RCC 7860 (cell line): ENCODE measurements at regions not wholly inside any gene's neighbourhood (a gene's known extent, or its start where the extent isn't known, plus 50 kb on each side); places are given as distances from the start of the nearest gene placed in this dataset.

Experiments used
- DNase-seq: peaks from one replicate; pipeline ENCODE4 v3.0.0-alpha.2; 2015; ENCODE audit warnings: low spot score
- FAIRE-seq: peaks from 2 replicates; lab custom pipeline; 2012; peaks lifted over from hg19 to GRCh38; lab: Jason Lieb, UNC

DNA sequence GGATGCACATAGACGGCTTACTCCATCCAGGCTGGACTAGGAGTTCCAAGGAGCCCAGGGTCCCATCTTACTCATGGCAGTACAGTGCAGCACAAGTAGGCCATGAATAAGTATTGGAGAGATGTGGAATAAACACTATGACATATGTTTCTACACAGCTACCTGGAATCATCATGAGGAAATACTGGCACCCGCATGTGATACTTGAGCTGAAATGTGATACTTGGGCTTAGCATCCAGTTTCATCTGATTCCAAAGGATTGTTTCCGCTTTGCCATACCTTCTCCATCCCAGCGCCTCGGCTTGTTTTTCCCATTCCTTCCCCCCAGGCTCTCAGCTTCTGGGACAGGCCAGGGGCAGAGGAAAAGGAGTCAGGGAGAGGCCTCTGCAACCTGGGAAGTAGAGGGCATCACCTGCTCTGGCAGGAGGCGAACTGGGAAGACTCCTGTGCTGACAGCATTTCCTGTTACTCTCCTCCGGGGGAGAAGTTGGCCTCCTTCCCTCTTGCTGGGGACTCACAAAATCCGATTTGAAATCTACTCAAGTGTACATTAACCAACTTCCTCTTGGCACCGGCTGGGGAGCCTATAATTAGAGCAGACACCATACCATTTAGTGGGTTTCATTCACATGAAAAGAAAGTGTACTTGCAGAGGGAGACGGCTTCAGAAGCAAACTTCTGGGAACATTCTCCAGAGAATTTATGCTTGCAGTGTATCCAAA is 187.8 kb downstream of the MIAT start:
- FAIRE-seq: peak; percentile 72
- peak; percentile 43 for DNase-seq

DNA sequence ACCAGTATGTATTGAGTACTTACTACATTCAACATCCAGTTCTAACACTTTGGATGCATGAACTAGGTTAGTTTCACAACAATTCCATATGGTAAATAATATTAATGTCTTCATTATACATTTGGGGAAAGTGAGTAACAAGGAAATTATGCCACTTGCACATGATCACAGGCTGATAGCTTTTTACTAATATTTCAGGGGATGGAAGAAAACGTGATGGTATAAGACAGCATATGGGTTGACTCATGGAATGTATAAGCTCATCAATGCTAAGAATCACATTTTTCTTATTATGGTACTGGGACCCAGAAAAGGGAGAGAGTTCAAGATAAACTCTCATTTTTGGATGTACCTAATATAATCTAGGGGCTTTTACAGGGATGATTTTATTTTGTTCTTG is 188.7 kb downstream of the MIAT start:
- FAIRE-seq (no peak), DNase-seq (no peak)

DNA sequence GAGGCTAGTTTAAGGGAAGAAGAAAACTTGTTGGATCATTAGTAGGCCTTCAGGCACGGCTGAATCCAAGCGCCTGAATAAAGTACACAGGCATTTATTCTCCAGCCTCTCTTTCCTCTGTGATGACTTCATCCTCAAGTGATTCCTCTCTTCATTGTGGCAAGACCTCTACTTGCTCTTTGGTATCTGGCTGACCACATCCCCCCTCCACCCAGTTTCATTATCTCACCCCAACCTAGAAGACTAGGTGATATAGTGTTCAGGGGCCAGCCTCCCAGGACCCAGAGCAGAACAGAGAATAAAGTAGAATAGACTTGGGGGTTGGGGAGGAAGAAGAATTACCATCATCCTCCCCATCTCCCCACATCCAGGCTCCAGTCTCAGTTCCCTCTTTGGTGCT is 189.3 kb downstream of the MIAT start:
- peak; percentile 88 for FAIRE-seq

DNA sequence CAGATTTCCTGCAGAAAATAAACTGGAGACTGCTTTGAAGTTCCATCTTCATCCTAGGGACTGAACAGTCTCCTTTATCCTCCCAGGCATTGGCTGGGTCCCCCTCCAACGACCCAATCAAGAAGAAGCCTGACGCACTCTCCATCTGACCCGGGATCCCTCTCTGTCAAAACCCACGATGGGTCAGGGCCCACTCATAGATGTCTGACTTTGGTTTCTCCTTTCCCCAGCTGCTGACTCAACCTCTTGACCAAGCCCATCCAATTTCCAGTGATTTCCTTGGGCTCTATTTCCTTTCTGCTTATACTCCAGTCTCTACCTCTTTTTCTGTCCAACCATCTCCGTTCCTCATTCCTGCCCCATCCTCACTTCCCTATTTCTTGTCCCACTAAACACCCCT is 189.7 kb downstream of the MIAT start:
- FAIRE-seq: no peak
- peak; percentile 36 for DNase-seq

More for the DNA sequence above, 189.3 kb downstream of the MIAT start:
- DNase-seq: peak; percentile 84

DNA sequence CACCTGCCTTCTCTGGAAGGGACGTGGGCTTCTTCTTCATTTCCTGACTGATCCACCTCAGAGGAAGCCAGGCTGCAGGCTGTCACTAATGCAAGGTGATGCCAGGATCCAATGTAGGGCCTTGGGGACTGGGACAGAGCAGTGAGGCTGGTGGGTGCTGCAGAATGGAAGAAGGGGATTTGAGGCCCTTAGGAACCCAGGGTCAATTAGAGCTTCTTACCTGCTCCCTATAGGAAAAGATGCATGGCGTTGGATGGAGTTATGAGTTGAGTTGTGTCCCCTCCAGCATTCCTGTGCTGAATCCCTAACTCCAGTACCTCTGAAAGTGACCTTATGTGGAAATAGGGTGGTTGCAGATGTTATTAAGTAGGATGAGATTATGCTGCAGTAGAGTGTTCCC is 190.4 kb downstream of the MIAT start:
- no peak for FAIRE-seq
- DNase-seq: no peak

DNA sequence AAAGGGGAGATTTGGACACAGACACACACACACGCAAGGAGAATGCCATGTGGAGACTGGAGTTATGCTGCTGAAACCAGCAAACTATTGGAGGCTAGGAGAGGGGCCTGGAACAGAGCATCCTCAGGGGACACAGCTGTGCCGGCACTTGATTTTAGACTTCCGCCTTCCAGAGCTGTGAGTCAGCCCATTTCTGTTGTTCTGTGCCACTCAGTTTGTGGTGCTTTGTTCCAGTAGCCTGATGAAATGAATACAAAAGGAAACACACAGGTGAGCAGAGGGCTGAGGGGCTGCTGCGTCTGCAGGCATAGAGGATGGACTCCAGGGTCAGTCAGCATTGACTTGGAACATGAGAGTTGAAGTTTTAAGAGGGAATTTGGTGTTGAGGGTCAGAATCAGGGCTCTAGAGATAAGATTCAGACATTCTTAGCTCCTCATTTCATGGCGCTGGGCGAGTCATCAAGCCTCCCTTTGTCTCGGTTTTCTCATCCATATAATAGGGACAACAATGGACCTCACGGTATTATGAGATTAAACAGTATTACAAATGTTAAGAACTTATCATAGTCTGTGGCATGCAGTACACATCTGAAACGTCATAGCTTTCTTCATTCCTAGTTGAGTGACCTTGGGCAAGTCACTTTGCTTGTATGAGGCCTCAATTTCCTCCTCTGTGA is 191.0 kb downstream of the MIAT start:
- FAIRE-seq (no peak), DNase-seq (peak; percentile 57)

DNA sequence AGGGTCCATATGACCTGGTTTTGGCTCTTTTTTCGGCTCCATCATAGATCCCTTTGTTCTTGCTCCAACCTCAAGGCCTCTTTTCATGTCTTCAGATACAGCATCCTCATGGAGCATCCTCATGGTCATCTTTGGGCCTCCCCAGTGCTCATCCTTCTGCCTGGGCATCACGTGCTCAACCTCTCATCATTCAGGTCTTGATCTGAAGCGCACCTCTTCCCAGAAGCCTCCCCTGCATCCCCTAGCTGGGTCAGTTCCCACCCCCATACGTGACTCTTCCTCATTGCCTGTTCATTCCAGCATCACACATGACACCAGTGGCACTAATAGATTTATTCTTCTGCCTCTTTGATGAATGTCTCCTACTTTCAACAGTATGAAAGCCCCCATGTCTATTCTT is 192.2 kb downstream of the MIAT start:
- FAIRE-seq (no peak), DNase-seq (no peak)

DNA sequence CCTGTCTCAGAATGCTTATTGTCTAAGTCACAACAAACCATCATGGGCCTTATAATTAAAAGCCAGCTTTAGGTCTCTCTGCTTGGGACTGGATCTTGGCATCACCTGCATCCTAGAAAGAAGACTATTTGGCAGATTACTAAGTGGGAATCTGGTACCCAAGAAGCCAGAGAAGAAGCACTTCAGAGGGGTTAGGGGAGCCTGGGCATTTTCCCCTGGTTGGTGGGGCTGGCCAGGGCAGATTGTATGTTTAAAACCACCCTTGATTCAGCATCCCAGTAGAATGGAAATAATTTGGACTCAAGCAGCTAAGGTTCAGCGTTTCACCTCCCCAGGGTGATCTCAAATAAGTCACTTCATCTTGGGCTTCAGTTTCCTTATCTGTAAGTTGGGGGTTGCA is 193.7 kb downstream of the MIAT start:
- no peak for FAIRE-seq
- DNase-seq: no peak

DNA sequence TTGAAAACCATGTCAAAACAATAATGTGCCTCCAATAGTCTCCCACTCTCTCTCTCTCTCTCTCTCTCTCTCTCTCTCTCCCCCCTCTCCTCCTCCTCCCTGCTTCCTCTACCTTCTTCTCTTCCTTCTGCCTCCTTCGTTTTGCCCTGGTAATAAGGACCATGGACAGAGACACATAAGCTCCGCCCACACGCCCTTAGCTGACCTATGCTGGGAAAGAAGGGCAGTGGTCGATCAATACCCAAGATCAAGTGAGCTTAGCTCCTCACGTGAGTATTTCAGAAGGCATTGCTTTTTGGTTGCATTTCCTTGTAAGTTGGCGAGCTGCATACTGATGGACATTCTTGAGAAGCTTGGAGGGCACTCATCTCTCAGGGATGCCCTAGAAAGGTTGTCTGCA is 194.8 kb downstream of the MIAT start:
- DNase-seq (no peak), FAIRE-seq (no peak)

DNA sequence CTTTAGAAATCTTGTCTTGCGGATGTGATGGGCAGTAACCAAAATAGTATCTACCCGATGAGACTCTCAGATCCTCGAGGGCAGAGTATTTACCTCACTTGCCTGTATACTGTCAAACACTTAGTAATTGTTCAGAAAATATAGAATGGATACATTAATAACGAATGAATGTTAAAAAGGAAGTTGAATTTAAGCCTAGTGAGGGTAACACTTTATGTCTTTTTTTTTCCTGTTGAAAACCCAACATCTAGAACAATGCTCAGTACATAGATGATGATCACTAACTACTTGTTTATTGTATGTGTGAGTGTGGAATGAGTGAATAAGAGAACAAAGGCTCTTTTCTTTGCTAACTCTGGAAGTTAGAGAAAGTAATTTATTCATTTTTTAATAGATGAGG is 195.7 kb downstream of the MIAT start:
- DNase-seq: no peak
- FAIRE-seq: no peak

DNA sequence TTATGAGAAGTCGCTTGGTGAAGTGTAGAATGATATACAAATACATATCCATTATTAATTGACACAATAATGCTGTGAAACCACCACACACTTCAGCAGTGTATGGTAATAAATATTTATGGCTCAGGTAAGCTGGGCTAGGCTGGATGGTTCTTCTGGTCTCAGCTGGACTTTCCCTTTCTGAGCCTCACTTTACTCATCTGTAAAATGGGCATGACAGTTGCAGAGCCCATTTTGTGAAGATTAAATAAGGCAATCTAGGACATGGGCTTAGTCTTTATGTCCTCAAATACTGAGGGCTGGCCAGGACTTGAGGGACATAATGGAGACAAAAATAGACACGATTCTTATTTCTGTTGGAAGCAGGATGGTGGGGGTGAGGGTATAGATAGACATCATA is 196.1 kb downstream of the MIAT start:
- FAIRE-seq (no peak), DNase-seq (no peak)

DNA sequence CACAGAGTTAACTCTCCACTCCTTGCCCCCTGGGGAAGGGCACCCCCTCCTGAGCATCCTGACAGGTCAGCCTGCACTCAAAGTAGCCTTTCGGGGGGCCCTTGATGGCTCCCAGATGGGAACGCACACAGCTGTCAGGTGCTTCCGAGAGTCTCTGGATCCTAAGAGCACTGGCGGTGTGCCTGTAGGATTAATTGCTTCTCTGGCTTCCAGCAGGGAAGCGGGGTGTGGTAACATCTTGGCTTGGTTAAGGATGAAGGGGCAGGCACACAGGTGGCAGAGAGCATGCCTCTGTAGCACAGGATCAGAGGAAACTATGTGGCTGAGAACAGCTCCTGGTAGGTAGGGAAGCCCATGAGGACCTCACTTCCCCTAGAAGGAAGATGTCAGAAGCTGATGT is 199.8 kb downstream of the MIAT start:
- FAIRE-seq: no peak
- no peak for DNase-seq

DNA sequence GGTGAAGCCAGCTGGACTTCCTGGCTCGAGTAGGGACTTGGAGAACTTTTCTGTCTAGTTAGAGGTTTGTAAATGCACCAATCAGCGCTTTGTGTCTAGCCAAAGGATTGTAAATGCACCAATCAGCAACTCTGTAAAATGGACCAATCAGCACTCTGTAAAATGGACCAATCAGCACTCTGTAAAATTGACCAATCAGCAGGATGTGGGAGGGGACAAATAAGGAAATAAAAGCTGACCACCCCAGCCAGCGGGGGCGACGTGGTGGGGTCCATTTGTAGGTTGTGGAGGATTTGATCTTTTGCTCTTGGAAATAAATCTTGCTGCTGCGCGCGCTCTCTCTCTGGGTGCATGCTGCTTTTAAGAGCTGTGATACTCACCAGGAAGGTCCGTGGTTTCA is 202.9 kb downstream of the MIAT start:
- no peak for DNase-seq
- FAIRE-seq: no peak

DNA sequence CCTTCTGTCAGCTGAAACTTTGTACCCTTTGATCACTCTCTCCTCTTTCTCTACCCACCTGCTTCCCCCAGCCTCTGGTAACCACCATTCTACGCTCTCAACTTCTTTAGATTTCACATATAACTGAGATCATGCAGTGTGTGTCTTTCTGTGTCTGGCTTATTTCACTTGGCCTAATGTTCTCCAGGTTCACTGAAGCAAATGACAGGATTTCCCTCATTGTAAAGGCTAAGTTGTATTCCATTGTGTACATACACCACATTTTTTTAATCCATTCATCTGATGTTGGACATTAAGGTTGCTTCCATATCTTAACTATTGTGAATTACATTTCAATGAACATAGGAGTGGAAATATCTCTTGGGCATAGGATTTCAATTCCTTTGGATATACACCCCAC is 207.6 kb downstream of the MIAT start:
- FAIRE-seq (no peak), DNase-seq (no peak)

DNA sequence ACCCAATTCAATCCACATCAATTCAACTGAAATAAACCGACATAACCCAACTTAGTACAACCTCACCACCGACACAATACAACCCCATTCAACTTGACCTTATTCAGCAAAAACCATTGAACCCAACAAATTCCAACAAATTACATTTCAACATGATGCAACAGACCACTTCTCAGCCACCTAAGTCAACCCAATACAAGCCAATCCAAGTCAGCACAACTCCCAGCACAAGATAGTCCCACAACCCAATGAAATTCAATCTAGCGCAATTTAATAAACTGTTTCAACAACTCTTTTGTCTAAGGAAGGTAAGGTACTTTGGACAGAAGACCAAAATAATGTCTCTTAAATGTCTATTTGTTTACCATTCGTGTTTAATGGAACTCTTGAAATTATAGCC is 226.0 kb downstream of the MIAT start:
- FAIRE-seq (no peak), DNase-seq (no peak)

DNA sequence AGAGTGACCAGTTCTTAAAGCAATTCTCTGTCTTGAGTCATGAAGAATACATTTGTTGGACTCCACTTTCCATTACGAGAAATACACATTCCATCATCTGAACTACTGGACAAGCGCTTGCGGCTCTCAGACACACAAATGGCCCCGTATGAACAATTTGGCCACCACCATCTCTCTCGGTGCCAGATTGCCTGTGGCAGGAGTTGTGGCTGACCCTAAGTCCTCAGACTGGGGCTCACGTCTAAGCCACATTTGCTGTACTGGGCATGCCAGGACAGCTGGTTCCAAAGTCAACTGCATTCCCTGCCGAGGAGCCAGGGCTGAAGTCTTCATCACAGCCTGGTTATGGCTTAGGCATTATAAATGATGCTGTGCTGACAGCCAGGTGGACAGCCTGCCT is 227.5 kb downstream of the MIAT start:
- FAIRE-seq (no peak), DNase-seq (no peak)

DNA sequence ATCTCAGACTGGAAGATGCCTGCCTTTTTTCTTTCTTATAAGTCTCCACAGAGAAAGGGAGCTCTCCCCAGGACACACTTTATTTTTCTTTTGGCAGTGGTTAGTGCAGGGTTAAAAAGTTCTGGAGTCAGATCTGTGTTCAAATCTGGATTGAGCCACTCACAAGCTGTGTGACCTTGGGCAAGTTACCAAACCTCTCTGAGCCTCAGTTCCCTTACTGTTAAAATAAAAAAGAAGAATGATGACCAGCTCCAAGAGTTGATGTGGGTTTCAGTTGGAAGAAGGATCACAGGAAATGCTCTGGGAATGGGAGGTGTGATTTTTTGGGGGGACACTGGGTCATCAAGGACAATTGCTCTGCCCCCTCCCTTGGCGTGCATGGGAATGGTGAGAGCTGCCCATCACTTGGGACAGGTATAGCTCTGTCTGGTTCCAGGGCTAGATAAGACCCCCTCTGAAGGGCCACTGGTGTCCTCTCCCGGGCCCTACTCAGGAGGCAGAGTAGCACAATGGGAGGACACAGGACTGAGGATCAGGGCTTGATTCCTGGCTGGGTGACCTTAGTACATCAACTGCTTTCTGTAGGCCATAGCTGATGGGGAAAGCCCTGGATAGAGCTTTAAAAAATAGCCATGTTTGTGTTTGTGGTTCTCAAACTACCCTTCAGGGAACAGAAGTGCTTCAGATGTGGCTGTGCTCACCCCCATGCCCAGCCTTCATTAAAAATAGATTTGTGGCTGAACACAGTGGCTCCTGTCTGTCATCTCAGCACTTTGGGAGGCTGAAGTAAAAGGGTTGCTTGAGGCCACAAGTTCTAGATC is 228.3 kb downstream of the MIAT start:
- DNase-seq: no peak
- no peak for FAIRE-seq

DNA sequence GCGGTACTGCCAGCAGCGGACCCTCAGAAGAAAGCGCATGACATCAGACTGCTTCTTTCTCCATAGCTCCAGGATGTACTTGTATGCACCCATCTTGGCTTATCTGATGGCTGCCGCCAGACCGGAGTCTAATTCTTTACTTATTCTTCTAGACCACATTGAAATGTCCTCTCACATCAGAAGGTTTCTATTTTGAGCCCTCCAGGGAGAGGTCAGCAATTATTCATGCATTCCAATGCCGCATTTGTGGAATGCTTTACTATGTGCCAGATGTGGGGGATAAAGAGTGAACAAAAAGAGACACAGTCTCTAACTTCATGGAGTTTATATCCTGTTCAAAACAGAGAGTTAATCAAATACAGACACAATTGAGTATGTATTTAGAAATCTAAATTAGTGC is 230.1 kb downstream of the MIAT start:
- peak; percentile 97 for FAIRE-seq

DNA sequence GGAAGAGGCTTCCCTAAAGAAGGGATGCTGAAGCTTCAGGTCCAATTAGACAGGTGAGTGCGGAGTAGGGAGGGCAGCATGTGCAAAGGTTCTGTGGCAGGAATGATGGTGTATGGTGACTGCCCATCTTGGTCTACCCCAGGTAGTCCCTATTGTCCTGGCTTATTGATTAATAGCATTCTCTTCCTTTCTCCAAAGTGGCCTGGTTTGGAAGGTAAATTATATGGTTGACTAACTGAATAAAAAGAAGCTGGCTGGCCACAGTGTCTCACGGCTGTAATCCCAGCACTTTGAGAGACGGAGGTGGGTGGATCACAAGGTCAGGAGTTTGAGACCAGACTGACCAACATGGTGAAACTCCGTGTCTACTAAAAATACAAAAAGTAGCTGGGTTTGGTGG is 230.5 kb downstream of the MIAT start:
- peak; percentile 49 for DNase-seq
- peak; percentile 54 for FAIRE-seq

More for the DNA sequence above, 230.1 kb downstream of the MIAT start:
- peak; percentile 88 for DNase-seq

DNA sequence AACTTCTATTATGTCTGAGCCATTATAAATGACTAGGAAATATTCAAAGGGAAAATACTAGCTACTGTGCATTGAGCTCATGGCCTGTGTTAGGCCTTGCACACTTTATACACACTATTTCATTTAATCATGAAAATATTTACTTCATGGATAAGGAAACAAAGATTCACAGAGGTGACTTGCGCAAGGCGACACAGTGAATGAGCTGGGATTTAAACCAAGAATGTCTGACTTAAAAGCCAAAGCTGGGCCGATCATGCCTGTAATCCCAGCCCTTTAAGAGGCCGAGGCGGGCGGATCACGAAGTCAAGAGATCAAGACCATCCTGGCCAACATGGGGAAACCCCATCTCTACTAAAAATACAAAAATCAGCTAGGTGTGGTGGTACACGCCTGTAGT is 231.5 kb downstream of the MIAT start:
- FAIRE-seq (no peak), DNase-seq (no peak)

DNA sequence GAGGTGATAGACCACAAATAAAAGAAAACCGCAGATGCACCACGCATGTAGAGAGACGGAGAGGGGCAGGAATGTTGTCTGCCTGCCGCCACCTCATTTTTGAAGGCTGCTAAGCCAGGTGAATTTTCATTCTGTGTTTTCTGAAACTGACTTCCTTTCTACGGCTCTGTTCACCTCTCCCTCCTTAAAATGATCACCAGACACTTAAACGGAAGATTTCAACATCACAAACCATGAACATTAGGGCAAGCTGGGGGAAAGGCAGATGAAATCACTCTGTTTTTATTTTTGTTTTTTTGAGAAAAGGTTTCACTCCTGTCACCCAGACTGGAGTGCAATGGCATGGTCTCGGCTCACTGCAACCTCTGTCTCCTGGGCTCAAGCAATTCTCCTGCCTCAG is 232.4 kb downstream of the MIAT start:
- DNase-seq: no peak
- FAIRE-seq: peak; percentile 2

DNA sequence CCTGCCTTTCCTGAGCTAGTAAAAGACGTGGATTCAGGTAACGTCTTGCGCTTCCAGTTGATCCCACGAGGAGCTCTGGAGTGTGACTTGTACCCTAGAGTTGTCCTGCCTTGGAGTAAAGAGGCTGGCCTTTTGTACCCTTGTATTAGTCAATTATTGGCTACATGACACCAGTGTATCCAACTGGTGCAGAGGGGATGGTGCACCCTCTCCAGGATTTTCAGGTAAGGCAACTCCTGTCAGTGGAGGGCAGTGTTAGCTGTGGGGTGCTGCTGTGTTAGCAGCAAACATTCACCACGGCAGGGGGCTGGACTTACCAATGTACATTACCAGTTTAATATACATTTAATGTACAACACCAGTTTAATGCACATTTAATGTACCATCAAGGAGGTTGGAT is 233.5 kb downstream of the MIAT start:
- DNase-seq: peak; percentile 75
- peak; percentile 94 for FAIRE-seq
